CD4-positive, alpha-beta T cell treated with Interleukin-17A for 4 hours (primary cell): ENCODE measurements at regions not wholly inside any gene's neighbourhood (a gene's known extent, or its start where the extent isn't known, plus 50 kb on each side); places are given as distances from the start of the nearest gene placed in this dataset.
"Not testable (repeated sequence)": the region's sequence is repeated elsewhere in the genome, so short reads cannot be mapped to it uniquely, and the experiment has no call there.

ENCODE experiments used
- DNase-seq: peaks from one replicate; pipeline ENCODE4 v3.0.0-alpha.2; 2020; ENCODE audit warnings: mixed read lengths

- no peak for DNase-seq
These were observed 208.1 kb upstream of the TENM4 start for GRCh38 chr11:79648766-79649520.

- no peak for DNase-seq
These were observed 196.4 kb upstream of the TENM4 start for GRCh38 chr11:79637219-79637618.

GRCh38 chr11:79634905-79635304 is 194.1 kb upstream of the TENM4 start:
- DNase-seq = no peak

- no peak for DNase-seq
These were observed 186.5 kb upstream of the TENM4 start for GRCh38 chr11:79627281-79627680.

GRCh38 chr11:79626135-79627075 is 185.6 kb upstream of the TENM4 start:
- DNase-seq = no peak

GRCh38 chr11:79623375-79623774 is 182.5 kb upstream of the TENM4 start:
- no peak for DNase-seq

GRCh38 chr11:79617561-79617960 is 176.7 kb upstream of the TENM4 start:
- no peak for DNase-seq

- DNase-seq = no peak
These were observed 175.6 kb upstream of the TENM4 start for GRCh38 chr11:79616392-79616851.

- DNase-seq = no peak
These were observed 174.6 kb upstream of the TENM4 start for GRCh38 chr11:79615425-79615824.

GRCh38 chr11:79610678-79611077 is 169.8 kb upstream of the TENM4 start:
- no peak for DNase-seq

- no peak for DNase-seq
These were observed 169.3 kb upstream of the TENM4 start for GRCh38 chr11:79610139-79610538.

- DNase-seq = no peak
These were observed 168.7 kb upstream of the TENM4 start for GRCh38 chr11:79609511-79609910.

GRCh38 chr11:79606461-79606860 is 165.6 kb upstream of the TENM4 start:
- DNase-seq = not testable (repeated sequence)

- DNase-seq = no peak
These were observed 159.9 kb upstream of the TENM4 start for GRCh38 chr11:79600711-79601110.

- no peak for DNase-seq
These were observed 154.0 kb upstream of the TENM4 start for GRCh38 chr11:79594834-79595233.

GRCh38 chr11:79592824-79593223 is 152.0 kb upstream of the TENM4 start:
- DNase-seq = no peak

- DNase-seq = no peak
These were observed 151.6 kb upstream of the TENM4 start for GRCh38 chr11:79592406-79592805.

GRCh38 chr11:79582434-79582833 is 141.6 kb upstream of the TENM4 start:
- no peak for DNase-seq

- DNase-seq = no peak
These were observed 138.2 kb upstream of the TENM4 start for GRCh38 chr11:79579063-79579462.

GRCh38 chr11:79578116-79578515 is 137.3 kb upstream of the TENM4 start:
- no peak for DNase-seq

- no peak for DNase-seq
These were observed 134.9 kb upstream of the TENM4 start for GRCh38 chr11:79575701-79576100.

GRCh38 chr11:79570104-79570503 is 129.3 kb upstream of the TENM4 start:
- no peak for DNase-seq

GRCh38 chr11:79564288-79564925 is 123.6 kb upstream of the TENM4 start:
- no peak for DNase-seq
